ENCODE measurements at regions not wholly inside any gene's neighbourhood (a gene's known extent, or its start where the extent isn't known, plus 50 kb on each side); places are given as distances from the start of the nearest gene placed in this dataset.

GRCh38 chr15:98385752-98386381, 262.5 kb upstream of the IGF1R start:
- H3K9me3 Mint-ChIP-seq = peaks cover 0 to 12% (median 0%) of the 10 kb centered on the region in 11 donors
- no peak overlapping the region for H3K4me3 Mint-ChIP-seq
- H3K36me3 Mint-ChIP-seq = no peaks in the 10 kb centered on the region

GRCh38 chr15:98386561-98386960, 261.8 kb upstream of the IGF1R start:
- Histone ChIP-seq H3K27ac (ENCODE audit: low read depth, low read length) (no peak overlapping the region), H3K27me3 (ENCODE audit: control insufficient read depth in 2 of 2, insufficient read depth in 2 of 2, low read length in 2 of 2) (peaks cover 0 to 2% of the 10 kb centered on the region in 2 donors), H3K36me3 (ENCODE audit: control insufficient read depth in 2 of 3, insufficient read depth in 3 of 3, low read length in 3 of 3) (no peaks in the 10 kb centered on the region), H3K9me3 (ENCODE audit: control insufficient read depth in 2 of 3, low read length in 3 of 3) (no peaks in the 10 kb centered on the region), H3K4me3 (ENCODE audit: low read length) (no peak overlapping the region), H3K4me1 (ENCODE audit: control insufficient read depth in 2 of 2, insufficient read depth in 2 of 2, low read length in 2 of 2) (no peaks in the 10 kb centered on the region)
- Mint-ChIP-seq H3K27ac (no peak overlapping the region), H3K4me3 (no peak overlapping the region), H3K4me1 (no peaks in the 10 kb centered on the region), H3K36me3 (no peaks in the 10 kb centered on the region), H3K27me3 (peaks cover 8 to 48% (median 34%) of the 10 kb centered on the region in 5 donors), H3K9me3 (peaks cover 0 to 7% (median 0%) of the 10 kb centered on the region in 11 donors)
- DNase-seq = no peak
- ChIA-PET CTCF (no interaction called here), POLR2A (no interaction called here)
- intact Hi-C loops (cut with micrococcal nuclease) = no loop called here
- ATAC-seq = no peak

More at GRCh38 chr15:98385752-98386381, 262.5 kb upstream of the IGF1R start:
- Histone ChIP-seq H3K27ac (ENCODE audit: low read depth, low read length) (no peak overlapping the region), H3K27me3 (ENCODE audit: control insufficient read depth in 2 of 2, insufficient read depth in 2 of 2, low read length in 2 of 2) (peaks cover 0 to 5% of the 10 kb centered on the region in 2 donors), H3K4me3 (ENCODE audit: low read length) (no peak overlapping the region), H3K9me3 (ENCODE audit: control insufficient read depth in 2 of 3, low read length in 3 of 3) (no peaks in the 10 kb centered on the region), H3K4me1 (ENCODE audit: control insufficient read depth in 2 of 2, insufficient read depth in 2 of 2, low read length in 2 of 2) (no peaks in the 10 kb centered on the region), H3K36me3 (ENCODE audit: control insufficient read depth in 2 of 3, insufficient read depth in 3 of 3, low read length in 3 of 3) (no peaks in the 10 kb centered on the region)
- CTCF ChIA-PET = no interaction called here
- intact Hi-C loops (cut with micrococcal nuclease) = no loop called here
- no peaks in the 10 kb centered on the region for H3K4me1 Mint-ChIP-seq
- POLR2A ChIA-PET = no interaction called here
- H3K27me3 Mint-ChIP-seq = peaks cover 8 to 43% (median 39%) of the 10 kb centered on the region in 5 donors
- H3K27ac Mint-ChIP-seq = no peak overlapping the region
- DNase-seq = no peak
- no peak for ATAC-seq

- DNase-seq (no peak), ATAC-seq (no peak)
- no peak overlapping the region for H3K4me3 Mint-ChIP-seq
- peaks cover 4 to 47% (median 27%) of the 10 kb centered on the region in 5 donors for H3K27me3 Mint-ChIP-seq
- no peak overlapping the region for H3K27ac Mint-ChIP-seq
- CTCF ChIA-PET = no interaction called here
- no peak overlapping the region for H3K4me3 ChIP-seq (ENCODE audit: low read length)
- POLR2A ChIA-PET = no interaction called here
- no peaks in the 10 kb centered on the region for H3K36me3 Mint-ChIP-seq
- H3K4me1 ChIP-seq (ENCODE audit: control insufficient read depth in 2 of 2, insufficient read depth in 2 of 2, low read length in 2 of 2) = no peaks in the 10 kb centered on the region
- no peaks in the 10 kb centered on the region for H3K4me1 Mint-ChIP-seq
- intact Hi-C loops (cut with micrococcal nuclease) = no loop called here
- H3K27me3 ChIP-seq (ENCODE audit: control insufficient read depth in 2 of 2, insufficient read depth in 2 of 2, low read length in 2 of 2) = no peaks in the 10 kb centered on the region
- no peaks in the 10 kb centered on the region for H3K36me3 ChIP-seq (ENCODE audit: control insufficient read depth in 2 of 3, insufficient read depth in 3 of 3, low read length in 3 of 3)
- H3K9me3 ChIP-seq (ENCODE audit: control insufficient read depth in 2 of 3, low read length in 3 of 3) = no peaks in the 10 kb centered on the region
- no peak overlapping the region for H3K27ac ChIP-seq (ENCODE audit: low read depth, low read length)
- H3K9me3 Mint-ChIP-seq = no peaks in the 10 kb centered on the region
These were observed 260.5 kb upstream of the IGF1R start for GRCh38 chr15:98387866-98388265.

- Histone ChIP-seq H3K27me3 (ENCODE audit: control insufficient read depth in 2 of 2, insufficient read depth in 2 of 2, low read length in 2 of 2) (no peaks in the 10 kb centered on the region), H3K9me3 (ENCODE audit: control insufficient read depth in 2 of 3, low read length in 3 of 3) (no peaks in the 10 kb centered on the region), H3K36me3 (ENCODE audit: control insufficient read depth in 2 of 3, insufficient read depth in 3 of 3, low read length in 3 of 3) (no peaks in the 10 kb centered on the region), H3K4me3 (ENCODE audit: low read length) (no peak overlapping the region), H3K4me1 (ENCODE audit: control insufficient read depth in 2 of 2, insufficient read depth in 2 of 2, low read length in 2 of 2) (no peaks in the 10 kb centered on the region), H3K27ac (ENCODE audit: low read depth, low read length) (no peak overlapping the region)
- DNase-seq (no peak), ATAC-seq (no peak)
- H3K27me3 Mint-ChIP-seq = peaks cover 0 to 34% (median 16%) of the 10 kb centered on the region in 5 donors
- H3K36me3 Mint-ChIP-seq = no peaks in the 10 kb centered on the region
- H3K9me3 Mint-ChIP-seq = no peaks in the 10 kb centered on the region
- H3K4me1 Mint-ChIP-seq = no peaks in the 10 kb centered on the region
- ChIA-PET CTCF (no interaction called here), POLR2A (no interaction called here)
- H3K27ac Mint-ChIP-seq = no peak overlapping the region
- intact Hi-C loops (cut with micrococcal nuclease) = no loop called here
- H3K4me3 Mint-ChIP-seq = no peak overlapping the region
These were observed 257.3 kb upstream of the IGF1R start for GRCh38 chr15:98390946-98391530.

- intact Hi-C loops (cut with micrococcal nuclease) = no loop called here
- ChIA-PET POLR2A (no interaction called here), CTCF (no interaction called here)
- H3K4me1 Mint-ChIP-seq = no peaks in the 10 kb centered on the region
- ATAC-seq = no peak
- H3K36me3 Mint-ChIP-seq = no peaks in the 10 kb centered on the region
- Histone ChIP-seq H3K27ac (ENCODE audit: low read depth, low read length) (no peak overlapping the region), H3K27me3 (ENCODE audit: control insufficient read depth in 2 of 2, insufficient read depth in 2 of 2, low read length in 2 of 2) (no peaks in the 10 kb centered on the region), H3K4me1 (ENCODE audit: control insufficient read depth in 2 of 2, insufficient read depth in 2 of 2, low read length in 2 of 2) (no peaks in the 10 kb centered on the region), H3K9me3 (ENCODE audit: control insufficient read depth in 2 of 3, low read length in 3 of 3) (no peaks in the 10 kb centered on the region), H3K36me3 (ENCODE audit: control insufficient read depth in 2 of 3, insufficient read depth in 3 of 3, low read length in 3 of 3) (no peaks in the 10 kb centered on the region), H3K4me3 (ENCODE audit: low read length) (no peak overlapping the region)
- no peak overlapping the region for H3K27ac Mint-ChIP-seq
- no peak overlapping the region for H3K4me3 Mint-ChIP-seq
- H3K27me3 Mint-ChIP-seq = peaks cover 0 to 29% (median 16%) of the 10 kb centered on the region in 5 donors
- no peaks in the 10 kb centered on the region for H3K9me3 Mint-ChIP-seq
- no peak for DNase-seq
These were observed 256.8 kb upstream of the IGF1R start for GRCh38 chr15:98391568-98391967.

GRCh38 chr15:98393471-98393870, 254.9 kb upstream of the IGF1R start:
- intact Hi-C loops (cut with micrococcal nuclease) = no loop called here
- H3K9me3 Mint-ChIP-seq = no peaks in the 10 kb centered on the region
- DNase-seq = no peak
- no peaks in the 10 kb centered on the region for H3K36me3 ChIP-seq (ENCODE audit: control insufficient read depth in 2 of 3, insufficient read depth in 3 of 3, low read length in 3 of 3)
- no peaks in the 10 kb centered on the region for H3K9me3 ChIP-seq (ENCODE audit: control insufficient read depth in 2 of 3, low read length in 3 of 3)
- H3K27me3 Mint-ChIP-seq = peaks cover 2 to 28% (median 21%) of the 10 kb centered on the region in 5 donors
- H3K4me1 Mint-ChIP-seq = no peaks in the 10 kb centered on the region
- no peak overlapping the region for H3K4me3 Mint-ChIP-seq
- ATAC-seq = no peak
- no peaks in the 10 kb centered on the region for H3K4me1 ChIP-seq (ENCODE audit: control insufficient read depth in 2 of 2, insufficient read depth in 2 of 2, low read length in 2 of 2)
- H3K27ac ChIP-seq (ENCODE audit: low read depth, low read length) = no peak overlapping the region
- H3K4me3 ChIP-seq (ENCODE audit: low read length) = no peak overlapping the region
- H3K27me3 ChIP-seq (ENCODE audit: control insufficient read depth in 2 of 2, insufficient read depth in 2 of 2, low read length in 2 of 2) = no peaks in the 10 kb centered on the region
- ChIA-PET CTCF (no interaction called here), POLR2A (no interaction called here)
- H3K27ac Mint-ChIP-seq = no peak overlapping the region
- H3K36me3 Mint-ChIP-seq = no peaks in the 10 kb centered on the region

- DNase-seq = no peak
- Mint-ChIP-seq H3K4me1 (no peaks in the 10 kb centered on the region), H3K27ac (no peak overlapping the region), H3K27me3 (peaks cover 2 to 32% (median 18%) of the 10 kb centered on the region in 5 donors), H3K4me3 (no peak overlapping the region), H3K36me3 (no peaks in the 10 kb centered on the region), H3K9me3 (no peaks in the 10 kb centered on the region)
- Histone ChIP-seq H3K27ac (ENCODE audit: low read depth, low read length) (no peak overlapping the region), H3K36me3 (ENCODE audit: control insufficient read depth in 2 of 3, insufficient read depth in 3 of 3, low read length in 3 of 3) (no peaks in the 10 kb centered on the region), H3K4me3 (ENCODE audit: low read length) (no peak overlapping the region), H3K4me1 (ENCODE audit: control insufficient read depth in 2 of 2, insufficient read depth in 2 of 2, low read length in 2 of 2) (no peaks in the 10 kb centered on the region), H3K9me3 (ENCODE audit: control insufficient read depth in 2 of 3, low read length in 3 of 3) (no peaks in the 10 kb centered on the region), H3K27me3 (ENCODE audit: control insufficient read depth in 2 of 2, insufficient read depth in 2 of 2, low read length in 2 of 2) (no peaks in the 10 kb centered on the region)
- POLR2A ChIA-PET = no interaction called here
- ATAC-seq = no peak
- intact Hi-C loops (cut with micrococcal nuclease) = no loop called here
- CTCF ChIA-PET = interaction anchor here (0.9 kb wide), 1 partner anchor 34 kb away, joined by 3 read pairs; no protein-coding TSS in a partner anchor
These were observed 253.8 kb upstream of the IGF1R start for GRCh38 chr15:98394546-98394945.
